Pons (tissue), 1 donor: ENCODE measurements at regions not wholly inside any gene's neighbourhood (a gene's known extent, or its start where the extent isn't known, plus 50 kb on each side); places are given as distances from the start of the nearest gene placed in this dataset.

Experiments used
- DNase-seq: peaks from one replicate; pipeline ENCODE4 v3.0.0-alpha.2; 2016; ENCODE audit warnings: low spot score

DNA sequence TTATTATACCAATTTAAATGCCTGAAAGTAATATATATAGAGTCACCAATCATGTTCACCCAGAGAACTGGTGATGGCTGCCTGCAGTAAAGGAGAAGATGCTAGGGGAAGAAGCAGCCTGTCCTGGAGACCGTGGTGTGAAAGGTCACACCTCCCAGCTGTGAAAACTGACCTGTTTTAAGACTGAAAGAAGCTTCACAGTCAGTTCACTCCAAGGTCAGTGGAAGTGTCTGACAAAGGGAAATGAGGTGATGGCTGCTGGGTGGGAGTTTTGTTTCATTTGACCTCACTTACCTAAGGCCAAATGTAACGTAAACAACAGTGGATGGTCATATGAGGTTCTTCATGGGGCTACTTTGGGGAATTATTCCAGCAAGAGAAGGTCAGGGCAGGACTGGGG, 352.1 kb upstream of the GATB start:
- DNase-seq: no peak

DNA sequence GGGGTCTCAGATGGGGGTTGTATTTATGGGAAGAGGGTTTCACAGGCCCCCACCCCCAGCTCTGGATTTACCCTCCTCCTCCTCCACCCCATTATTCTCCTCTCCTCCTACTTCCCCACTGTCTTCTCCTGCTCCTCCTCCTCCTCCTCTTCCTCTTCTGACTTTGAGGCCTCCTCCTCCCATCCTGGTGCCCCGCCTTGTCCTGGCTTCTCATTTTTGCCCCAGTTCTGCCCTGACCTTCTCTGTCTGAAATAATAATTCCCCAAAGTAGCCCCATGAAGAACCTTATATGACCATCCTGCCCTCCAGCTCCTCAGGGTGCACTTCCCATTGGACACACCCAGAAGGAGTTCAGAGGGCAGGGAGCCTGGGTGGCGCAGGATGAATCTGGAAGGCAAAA, 351.4 kb upstream of the GATB start:
- no peak for DNase-seq

DNA sequence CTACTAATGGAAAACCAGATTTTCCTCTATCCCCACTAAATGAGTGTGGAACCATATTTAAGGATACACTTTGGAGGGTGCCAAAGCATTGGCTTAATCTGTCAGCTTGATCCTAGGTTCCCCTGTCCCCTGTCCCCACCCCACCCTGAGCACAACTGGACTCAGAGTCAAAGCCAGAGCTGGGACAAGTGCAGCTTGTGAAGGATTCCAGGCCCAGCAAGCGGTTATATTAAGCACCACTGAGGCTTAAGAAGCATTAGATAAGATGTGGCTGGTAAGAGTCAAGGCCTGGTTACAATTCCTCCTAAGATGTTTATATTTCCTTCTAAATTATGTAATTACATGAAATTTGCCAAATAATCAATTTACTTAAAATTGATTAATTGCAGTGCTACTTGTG, 350.0 kb upstream of the GATB start:
- DNase-seq: no peak

DNA sequence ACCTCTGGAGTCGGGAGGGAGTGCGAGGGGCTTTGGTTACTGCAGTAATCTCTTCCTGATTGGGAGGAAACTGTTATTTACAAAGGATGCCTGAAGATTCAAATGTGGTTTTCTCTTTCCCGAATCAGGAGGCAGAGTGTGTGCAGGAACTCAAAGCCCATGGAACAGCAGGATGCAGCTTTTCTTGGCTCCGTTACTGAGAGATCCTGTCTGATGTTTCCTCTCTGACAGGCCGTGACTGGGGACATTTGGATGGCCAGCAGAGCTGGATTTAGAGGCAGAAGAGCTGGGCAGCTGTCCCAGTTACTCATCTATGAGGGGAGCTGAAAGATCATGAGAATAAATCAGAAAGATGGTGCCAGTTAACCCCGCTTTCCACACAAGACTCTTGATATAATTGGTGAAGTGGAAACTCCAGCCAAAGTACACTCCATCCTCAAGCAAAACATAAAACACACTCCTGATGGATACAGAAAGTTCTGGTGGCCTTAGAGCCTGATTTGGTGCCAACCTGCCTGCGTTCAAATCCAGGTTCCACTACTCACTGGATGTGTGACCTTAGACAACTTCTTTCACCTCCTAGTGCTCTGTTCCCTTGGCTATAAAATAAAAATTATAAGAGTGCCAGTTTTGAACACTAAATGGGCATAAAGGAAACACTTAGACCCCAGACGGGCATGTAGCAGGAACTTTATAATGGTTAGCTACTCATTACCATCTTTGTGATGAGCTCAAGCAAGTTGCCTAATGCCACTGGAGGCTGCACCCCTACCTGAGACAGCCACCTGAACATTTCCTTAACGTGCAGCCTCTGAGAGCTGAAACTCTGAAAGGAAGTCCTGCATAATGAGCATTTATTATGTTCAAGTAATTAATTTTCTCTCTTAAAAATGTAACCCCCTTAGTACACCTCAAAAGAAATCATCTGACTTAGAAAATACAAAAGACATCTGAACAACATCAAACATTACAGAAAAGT, 349.0 kb upstream of the GATB start:
- DNase-seq: peak; percentile 55

DNA sequence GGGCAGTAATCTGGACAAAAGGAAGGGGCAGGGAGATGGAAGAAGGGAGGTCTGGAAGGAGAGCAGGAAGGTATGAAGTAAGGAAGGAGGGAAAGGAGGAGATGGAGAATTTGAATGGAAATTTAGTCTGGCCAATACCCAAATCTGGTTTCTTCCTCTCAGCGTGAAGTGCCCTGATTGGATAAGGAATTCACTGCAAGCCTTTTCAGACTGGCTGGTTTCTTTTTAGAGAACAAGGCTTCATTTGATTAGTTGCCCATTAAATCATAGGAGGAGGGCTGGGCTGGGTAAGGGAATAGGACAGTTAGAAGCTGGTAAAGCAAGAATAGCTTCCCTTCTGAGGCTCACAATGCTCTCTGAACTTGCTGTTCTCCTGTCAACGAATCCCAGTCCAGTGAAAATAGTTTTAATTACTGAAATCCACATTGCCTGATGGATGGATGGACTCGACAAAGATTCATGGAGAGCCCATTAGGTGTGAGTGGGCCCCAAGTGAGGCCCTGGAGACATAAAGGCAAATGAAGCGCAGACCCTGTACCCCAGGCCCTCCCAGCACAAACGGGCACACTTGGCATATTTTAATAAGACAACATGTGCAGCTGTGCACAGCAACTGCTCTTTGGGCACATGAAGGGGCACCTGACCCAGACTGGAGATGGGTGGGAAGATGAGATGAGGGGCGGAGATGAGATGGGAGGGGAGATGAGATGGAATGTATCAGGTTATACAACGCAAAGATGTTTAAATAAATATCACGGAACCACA, 347.1 kb upstream of the GATB start:
- DNase-seq: peak; percentile 72

DNA sequence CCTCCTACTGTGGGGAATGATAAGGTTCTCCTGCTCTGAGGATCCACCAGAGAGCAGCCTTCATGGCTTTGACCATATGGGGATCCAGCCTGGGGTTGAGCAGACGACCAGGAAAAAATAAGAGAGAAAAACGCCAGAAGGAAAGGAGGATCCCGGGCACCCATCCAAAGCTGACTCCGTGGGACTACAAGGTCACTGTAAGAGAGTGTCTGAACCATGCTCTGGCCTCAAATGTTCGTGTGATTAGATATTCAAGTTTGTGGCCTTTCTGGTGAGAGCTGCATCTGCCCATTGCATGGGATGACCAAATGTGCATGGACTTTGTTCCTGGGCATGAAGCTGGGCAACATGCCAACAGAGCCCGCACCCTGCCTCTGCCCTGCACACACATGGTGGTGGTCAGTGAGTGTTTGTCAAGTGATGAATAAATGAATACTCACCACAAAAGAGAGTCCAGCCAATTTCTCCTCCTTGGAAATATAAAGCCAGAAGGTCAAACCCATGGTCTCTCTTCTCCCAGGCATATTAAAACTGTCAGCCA, 346.0 kb upstream of the GATB start:
- DNase-seq: no peak

DNA sequence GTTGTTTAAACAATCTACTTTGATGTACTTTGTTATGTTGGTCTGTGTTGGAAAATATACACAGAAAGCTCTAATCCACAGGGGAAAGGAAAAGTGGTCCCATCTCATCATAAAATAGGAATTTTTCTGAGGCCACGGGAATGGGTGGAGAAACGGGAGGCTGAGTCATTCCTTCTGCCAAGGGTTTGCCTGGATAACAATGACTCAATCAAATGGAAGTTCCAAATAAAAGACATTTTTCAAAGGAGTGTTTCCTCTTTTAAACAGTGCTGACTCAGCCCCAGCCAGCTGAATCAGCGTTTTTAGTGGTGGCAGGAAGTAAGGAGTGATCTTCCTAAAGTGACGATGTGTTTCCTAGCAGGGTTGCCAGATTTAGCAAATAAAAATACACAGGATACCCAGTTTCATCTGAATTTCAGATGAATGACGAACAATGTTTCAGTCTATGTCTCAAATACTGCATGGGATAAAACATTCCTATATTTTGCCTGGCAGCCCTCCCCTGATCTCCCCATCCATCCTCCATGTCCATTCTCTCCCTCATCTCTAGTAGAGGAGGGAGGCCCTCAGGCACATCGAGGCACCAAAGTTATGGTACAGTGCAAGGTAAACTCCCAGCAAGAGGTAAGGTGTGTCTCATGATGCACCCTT, 345.4 kb upstream of the GATB start:
- DNase-seq: no peak

DNA sequence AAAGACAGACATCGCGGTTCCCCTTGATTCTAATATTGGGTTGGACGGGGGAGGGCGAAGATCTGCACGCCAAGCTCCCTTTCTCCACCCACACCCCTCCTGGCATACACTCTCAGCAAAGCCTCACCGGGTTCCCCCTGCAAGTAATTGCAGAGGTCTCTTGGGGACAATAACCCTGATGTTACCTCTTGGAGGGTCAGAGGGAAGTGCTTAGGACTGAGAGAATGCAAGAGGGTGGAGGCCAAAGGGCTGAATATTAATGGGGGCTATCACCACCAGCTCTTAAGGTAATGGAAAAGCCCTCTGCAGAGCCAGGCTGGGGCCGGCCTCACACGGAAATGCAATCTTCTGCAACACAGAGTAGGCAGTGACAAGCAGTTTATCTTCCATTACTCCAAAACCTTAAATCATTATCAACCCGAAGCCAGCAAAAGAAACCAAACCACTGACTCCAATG, 344.1 kb upstream of the GATB start:
- DNase-seq: no peak

DNA sequence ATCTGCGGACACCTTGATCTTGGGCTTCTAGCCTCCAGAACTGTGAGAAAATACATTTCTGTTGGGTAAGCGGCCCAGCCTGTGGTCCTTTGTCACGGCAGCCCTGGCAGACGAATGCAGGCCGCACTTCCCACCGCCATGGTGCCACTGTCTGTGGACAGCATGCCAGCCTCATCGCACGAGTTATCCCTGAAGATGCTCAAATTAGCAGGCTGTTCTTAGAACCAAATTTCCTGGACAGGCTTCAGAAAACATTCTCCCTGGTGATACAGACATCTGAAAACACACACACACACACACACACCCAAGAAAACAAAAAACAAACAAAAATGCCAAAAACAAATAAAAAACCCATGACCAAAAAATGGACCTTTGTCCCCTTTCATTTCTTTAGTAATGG, 343.5 kb upstream of the GATB start:
- DNase-seq: no peak

DNA sequence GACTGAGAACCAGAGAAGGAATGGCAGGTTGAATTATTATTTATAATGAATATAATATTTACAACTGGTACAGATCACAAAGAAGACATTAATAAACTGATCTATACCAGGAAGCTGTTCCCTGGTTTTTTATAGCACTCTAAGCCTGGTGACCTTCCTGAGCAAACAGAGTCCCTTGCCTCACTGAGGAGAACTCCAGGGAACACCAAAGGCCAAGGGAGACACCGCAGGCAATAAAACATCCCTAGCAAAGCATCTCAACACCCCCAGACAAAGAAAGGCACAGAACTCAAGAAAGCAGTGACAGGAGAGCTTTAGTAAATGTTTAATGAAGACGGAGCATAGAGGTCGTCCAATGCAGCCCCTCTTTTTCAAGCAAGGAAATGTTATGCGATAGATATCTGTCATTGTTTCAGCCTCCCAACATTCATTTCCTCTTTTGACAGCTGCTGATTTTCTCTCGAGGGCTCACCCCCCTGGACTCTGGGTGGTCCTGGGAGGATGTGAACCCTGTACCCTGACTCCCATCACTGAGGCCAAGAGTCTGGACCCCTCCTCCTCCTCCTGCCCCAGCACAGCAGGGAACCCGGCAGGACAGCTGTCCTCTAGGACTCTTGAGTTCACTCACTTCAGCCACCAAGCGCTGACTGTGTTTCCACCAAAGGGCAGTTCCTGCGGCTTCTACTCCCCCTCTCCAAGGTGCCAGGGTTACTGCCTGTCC, 342.5 kb upstream of the GATB start:
- no peak for DNase-seq

DNA sequence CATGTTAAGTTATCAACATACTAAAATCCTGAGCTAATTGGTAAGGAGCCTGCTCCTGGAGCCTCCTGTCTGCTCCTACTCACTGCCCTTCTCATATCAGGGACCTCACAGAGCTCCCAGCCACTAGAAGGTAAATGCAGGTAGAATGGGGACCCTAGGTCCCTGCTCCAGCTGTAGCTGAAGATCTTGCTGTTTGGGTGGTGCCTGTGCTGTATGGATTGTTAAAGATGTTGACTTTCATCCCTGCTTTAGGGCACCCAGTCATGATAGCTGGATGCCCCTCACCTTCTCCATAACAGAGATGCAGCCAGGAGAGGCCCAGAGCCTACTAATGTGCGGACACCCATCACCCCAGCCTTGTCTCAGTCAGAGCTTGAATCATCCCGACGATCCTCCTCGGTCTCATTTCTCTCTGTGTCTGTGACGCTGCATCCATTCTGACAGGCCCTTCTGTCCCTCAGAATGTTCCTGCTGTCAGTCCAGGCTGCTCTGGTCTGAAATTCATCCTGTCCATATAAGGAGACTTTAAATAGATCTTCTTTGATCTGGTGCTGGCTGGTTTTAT, 341.7 kb upstream of the GATB start:
- DNase-seq: no peak

DNA sequence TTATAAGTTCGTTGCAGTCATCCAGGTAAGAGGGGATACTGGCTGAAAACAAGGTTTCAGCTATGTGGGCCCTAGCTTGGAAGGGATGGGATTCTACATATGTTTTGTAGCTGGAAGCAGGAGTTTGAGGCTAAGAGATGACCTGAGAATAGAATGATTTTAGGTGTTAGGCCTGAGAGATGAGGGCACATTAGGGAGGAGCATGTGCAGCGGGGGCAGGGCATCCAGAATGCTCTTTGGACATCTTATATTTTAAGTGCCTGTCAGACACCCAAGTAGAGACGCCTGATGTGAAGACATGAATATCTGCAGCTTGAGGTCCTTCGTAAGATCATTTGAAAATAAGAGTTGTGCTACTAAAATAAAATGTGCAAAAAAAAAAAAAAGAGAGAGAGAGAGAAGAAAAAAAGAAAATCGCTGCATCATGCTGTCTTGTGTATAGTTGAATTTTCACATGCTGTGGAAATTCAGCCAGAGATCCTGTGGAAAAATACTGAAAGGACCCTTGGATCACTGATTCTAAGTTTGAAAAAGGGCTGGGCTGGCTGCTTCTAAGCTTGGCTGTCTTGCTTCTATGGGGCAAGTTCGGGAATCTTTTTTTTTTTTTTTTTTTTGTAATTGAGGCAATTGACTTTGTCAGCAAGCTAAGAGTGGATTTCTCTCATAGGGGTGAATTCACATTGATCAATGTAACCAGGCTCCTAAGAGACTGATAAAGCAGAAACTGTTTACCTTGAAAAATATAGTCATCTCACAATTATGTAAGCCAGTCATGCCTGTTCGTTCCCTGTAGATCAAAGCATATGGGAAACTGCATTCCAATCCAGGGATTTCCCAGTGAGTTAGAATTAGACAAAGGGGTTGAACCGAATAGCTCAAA, 341.0 kb upstream of the GATB start:
- DNase-seq: no peak

DNA sequence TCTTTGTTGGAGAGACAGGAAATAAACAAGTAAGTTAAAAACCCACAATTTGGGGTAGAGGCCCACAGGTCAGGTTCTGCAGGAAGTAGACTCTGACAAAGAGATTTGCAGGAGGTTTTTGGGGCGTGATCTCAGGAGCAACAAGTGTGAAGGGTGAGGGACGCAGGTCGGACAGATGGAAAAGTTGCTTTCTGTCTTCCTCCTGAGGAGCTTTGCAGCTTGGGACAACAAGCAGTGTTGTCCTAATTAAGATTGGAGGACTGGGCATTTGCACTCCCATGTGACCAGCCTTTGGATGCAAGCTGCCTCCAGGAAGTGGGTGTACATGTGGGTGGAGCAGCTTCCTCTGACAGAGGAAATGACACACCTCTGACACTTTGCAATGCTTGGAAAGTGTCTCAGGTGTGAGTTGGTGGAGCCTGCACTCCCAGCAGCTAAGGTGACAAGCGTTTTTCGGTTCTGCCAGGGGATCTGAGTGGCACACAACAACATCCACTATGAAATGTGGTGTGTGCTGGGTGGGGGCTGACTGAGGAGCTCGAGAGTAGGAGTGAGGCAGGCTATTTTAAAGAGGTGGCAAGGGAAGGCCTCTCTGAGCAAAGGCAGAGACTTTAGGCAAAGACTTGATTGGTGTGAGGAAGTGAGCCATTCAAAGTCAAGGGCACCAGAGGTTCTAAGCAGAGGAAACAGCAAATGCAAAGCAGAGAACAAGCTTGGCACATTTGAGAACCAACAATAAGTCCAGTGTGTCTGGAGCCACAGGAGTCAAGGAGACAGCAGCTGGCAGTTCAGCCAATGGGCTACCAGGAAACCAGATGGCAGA, 339.8 kb upstream of the GATB start:
- peak; percentile 84 for DNase-seq

DNA sequence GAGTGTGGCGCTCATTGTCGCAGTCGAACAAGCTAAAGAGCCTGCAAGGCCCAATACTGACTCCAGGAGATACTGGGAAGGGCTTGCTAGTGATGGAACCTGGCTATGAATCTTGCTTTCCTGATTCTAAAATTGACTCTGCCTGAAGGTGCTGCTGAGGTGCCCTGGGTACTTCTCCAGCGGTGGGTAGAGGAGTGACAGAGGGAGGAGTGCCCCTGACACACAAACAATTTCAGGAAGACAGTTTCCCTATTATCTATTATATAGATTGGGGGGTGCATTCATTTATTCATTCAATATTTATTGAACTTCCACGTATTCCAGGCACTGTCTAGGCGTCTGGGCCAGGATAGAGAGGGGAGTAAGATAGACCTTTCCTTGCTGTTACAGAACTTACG, 339.2 kb upstream of the GATB start:
- DNase-seq: no peak

DNA sequence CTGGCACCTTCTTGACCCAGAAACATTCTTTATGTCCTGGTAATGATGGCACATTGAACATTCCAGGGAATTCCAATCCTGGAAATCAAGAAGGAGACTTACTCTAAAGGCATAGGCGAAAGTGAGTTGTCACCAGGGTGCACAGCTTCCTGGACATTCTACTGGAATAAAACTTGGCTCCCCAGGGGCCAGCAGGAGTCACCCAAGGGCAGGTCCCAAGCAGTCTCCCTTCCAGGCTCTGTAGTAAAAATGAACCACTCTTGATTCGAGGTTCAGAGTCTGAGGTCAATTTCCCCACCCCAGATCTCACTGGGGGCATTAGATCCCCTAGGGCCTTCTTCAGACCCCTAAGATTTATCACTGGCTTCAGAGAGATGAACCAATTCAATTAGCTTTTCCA, 338.7 kb upstream of the GATB start:
- no peak for DNase-seq

DNA sequence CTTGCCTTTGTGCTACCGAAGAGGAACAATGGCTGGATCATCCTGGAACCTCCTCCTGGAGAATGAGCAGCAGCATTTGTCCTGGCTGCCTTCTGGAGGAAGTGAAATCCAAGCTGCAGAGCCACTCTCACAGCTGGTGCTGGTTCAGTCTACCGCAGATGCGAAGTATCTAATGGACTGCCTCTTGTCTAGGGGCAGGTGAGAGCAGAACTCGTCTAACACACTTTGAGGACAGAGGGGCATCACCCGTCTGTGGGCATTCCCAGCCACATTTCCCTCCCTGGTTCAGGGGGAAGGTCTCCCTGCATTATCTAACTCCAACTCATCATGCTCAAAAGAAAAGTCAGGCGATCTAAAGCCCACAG, 338.2 kb upstream of the GATB start:
- DNase-seq: no peak

DNA sequence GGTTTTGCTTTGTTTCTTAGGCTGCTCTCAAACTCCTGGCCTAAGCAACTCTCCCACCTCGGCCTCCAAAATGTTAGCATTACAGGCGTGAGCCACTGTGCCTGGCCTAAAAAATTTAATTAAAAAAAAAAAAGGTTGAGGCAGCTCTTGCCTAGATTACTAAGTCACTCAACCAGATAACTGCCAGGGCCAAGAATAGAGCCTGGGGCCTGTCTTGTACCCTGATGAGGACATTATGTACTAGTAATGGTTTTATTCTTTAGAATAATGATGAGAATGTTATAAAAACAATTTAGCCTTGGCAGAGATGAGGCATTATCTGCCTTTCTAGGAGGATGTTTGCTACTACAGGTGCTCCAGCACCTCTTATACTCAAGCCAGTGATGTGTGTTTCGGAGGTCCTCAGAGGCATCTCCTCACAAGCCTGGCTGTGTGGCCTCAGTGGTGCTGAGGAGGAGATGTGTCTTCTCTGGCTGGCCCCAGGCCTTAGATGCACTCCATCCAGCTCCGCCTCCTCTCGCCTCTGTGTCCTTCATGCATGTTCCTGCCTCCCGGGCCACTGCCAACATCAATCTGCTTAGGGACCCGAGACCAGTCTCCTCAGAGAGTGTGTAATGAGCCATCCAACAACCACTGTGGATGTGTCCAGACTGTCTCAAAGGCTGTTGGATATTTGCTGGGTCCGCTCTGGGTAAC, 337.7 kb upstream of the GATB start:
- no peak for DNase-seq

DNA sequence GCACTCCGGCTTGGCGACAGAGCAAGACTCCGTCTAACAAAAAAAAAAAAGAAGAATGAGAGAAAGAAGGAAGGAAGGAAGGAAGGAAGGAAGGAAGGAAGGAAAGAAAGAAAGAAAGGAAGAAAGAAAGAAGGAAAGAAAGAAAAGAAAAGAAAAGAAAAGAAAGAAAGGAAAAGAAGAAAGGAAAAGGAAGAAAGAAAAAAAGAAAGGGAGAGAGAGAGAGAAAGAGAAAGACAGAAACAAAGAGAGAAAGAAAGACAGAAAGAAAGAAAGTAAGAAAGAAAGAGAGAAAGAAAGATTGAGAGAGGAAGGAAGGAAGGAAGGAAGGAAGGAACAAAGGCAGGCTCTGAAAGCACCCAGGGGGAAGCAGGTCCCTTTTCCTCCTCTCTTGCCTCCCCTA, 336.6 kb upstream of the GATB start:
- DNase-seq: no peak

DNA sequence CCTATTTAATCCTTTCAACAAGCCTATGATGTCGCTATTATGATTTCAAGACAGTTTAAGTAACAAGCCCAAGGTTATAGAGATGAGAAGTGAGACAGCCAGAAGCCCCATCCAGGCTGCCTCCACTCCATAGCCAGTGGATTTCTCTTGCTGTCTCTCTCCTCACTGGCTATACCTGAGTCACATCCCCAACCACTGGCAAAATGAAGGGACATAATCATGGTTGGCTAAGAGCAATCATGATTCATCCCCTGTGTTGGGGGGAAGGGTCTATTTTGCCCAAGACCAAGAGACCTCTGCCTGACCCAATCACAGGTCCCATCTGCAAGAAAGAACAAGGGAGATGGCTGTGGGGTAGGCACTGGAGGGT, 334.9 kb upstream of the GATB start:
- DNase-seq: no peak
